ENCODE measurements at regions not wholly inside any gene's neighbourhood (a gene's known extent, or its start where the extent isn't known, plus 50 kb on each side); places are given as distances from the start of the nearest gene placed in this dataset.
"Not testable (repeated sequence)": the region's sequence is repeated elsewhere in the genome, so short reads cannot be mapped to it uniquely, and the experiment has no call there.

DNA sequence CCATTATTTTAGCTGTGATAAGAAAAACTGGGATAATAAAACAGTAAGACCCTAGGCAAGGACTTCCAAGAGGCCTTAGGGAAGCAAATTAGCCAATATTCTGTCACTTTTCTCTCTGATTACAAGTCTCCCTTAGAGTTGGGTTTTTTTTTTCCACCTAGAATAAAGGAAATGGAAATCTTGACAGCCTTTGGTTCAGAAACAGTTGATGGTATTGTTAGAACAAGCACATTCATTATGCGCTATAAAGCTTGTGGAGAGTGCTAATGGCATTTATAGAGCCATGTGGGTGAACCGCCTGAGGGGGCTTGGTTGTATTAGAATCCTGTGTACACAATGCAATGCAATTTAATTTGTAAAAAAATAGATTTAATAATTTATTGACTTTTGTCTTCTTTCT, 88.9 kb upstream of the OGFRL1 start:
- no peak for DNase-seq (ENCODE audit: low spot score)

DNA sequence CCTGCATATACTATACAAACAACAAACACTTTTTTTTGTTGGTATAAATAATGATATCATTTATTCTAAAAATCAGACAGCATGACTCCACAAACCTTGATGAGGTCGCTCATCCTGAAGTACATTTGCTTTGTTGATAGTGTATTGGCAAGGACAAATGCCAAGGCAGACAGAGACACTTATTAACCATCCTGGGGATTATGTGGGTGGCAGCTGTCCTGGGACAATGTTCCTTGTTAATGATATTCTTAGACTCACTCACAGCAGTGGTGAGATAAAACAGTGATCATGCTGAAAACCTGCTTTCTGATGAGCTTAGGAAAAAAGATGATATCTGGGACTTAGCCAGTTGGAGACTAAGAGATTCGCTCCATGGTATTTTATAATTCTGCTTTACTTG, 85.4 kb upstream of the OGFRL1 start:
- peak; percentile 33 for DNase-seq (ENCODE audit: low spot score)

DNA sequence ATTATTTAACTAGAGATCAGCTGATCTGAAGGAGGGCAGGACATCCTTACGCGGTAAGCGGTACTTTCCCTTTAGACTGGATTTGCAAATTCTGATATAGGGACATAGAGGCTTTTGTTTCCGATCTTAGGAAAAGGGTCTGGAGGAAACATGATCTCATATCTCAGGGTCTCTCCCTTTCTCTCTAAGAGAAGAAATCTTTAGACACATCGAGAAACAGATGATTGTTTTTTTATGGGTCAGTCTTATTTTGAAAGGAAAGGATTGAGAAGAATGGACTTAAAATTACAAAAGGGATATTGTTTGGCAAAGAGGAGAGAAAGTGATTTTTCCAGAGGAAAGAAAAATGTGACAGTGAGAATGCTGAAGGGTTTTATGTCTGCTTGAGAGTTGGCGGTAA, 83.9 kb upstream of the OGFRL1 start:
- no peak for DNase-seq (ENCODE audit: low spot score)

DNA sequence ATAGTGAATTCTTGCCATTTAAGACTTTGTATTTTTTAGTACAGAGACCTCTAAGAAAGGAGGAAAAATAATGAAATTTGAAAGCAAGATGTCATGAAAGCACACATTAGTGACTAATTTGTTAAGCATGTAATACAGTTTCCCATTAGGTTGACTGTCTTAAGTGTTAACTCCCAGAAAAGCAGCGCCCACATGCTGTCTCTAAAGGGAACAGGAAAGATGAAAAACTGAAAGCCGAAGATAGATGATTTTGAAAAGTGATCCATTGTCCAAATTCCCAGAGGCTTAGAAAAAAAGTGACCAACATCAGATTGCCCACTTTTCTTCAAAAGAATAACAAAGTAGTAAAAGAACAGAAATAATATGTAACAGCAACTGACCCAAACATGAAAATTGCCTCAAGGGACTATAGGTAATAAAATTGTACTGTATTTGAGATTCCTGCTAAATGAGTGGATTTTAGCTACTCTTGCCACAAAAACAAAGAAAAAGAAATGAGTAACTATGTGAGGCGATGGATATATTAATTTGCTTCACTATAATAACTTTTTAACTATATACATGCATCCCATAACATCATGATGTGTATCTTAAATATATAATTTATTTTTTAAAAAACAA, 83.2 kb upstream of the OGFRL1 start:
- DNase-seq (ENCODE audit: low spot score) = no peak

DNA sequence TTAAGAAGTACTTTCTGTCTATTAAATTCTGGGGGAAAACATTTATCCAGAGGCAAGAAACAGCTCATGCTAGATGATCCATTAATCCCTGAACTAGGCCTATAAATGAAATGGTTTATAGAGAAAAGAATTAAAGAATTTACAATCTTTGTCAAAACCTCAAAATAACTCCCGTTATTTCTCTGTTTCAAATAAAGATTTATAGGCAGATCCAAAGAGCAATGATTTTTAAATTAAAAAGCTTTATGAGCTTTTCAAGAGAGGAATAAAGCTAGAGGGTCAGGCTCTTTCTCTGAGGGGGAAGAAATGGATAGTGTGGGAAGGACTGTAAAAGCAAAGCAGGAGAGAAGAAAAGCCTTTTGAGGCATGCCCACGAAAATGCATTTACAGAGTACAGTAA, 82.5 kb upstream of the OGFRL1 start:
- no peak for DNase-seq (ENCODE audit: low spot score)

DNA sequence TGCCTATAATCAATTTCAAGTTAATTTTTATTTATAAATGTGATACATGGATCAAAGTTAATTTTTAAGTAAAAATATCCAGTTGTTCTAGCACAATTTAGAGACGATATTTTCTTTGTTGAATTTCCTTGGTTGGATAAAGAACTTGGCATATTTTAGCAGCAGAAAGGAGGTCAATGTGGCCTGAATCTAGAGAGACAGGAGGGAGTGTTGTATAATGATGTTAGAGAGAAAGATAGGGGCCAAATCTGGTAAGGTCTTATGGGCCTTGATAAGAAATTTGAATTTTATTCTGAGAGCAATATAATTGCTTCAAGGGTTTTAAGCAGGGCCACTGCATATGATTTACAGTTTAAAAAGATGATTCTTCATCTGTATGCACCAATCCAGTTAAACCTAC, 79.4 kb upstream of the OGFRL1 start:
- peak; percentile 92 for DNase-seq (ENCODE audit: low spot score)

DNA sequence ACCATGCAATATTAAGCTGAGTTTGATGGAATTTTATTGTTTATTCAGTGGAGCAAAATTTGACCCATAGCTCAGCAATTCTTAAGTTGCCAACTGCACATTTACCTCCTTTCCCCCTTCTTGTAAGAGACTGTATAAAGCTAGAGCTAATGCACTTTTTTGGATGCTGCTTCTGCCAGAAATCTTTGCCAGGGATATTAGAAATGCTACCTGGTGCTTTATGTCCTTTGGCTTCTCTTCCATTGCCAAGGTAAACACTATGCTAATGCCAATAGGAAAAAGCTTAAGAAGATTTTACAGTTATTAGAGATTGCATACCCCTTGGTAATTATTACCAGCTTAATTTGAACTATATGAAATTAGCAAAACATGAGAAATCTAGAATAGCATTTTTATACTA, 79.0 kb upstream of the OGFRL1 start:
- DNase-seq (ENCODE audit: low spot score) = peak; percentile 89

DNA sequence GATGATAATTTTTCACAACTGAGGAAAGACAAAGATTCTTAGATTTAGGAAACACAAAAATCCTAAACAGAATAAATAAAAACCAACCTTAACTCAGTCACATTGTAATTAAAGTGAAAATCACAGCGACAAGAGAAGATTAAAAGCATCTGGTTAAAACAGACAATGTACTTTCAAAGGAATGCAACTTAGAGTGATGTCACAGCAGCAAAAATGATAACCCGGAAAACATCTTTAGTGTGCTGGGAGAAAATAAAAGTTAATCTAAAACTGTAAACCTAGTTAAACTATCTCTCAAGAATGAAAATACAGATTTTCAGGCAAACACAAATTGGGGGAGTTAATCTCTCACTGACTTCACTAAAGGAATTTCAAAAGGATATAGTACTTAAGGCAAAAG, 76.8 kb upstream of the OGFRL1 start:
- DNase-seq (ENCODE audit: low spot score) = no peak

DNA sequence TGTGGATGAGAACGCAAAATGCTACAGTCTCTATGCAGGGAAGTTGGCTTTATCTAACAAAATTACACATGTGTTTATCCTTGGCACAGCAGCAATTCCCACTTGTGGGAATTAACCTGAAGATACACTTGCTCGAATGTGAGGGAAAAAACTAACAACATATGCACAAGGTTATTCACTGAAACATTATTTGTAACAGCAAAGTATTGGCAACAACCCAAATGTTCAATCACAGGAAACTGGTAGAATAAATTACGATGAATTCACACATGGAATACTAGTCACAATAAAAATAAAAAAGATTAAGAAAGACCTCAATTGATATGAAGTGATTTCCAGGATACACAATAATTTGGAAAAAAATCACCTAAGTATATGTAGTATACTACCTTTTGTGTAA, 68.1 kb upstream of the OGFRL1 start:
- no peak for DNase-seq (ENCODE audit: low spot score)

DNA sequence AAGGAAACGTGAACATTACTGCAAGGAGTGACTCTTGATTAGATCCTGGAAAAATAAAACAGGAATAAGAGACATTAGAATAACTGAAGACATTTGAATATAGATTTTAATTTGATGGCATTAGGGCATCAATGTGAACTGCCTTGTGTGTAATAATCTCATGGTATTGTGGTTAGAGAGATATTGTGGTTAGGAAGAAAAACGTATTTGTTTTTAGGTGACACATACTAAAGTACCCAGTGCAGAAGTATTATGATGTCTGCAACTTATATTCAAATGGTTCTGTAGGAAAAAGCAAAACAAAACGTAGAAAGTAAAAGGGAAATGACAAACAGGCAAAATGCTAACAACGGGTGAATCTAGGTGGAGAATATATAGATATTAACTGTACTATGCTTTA, 65.9 kb upstream of the OGFRL1 start:
- DNase-seq (ENCODE audit: low spot score) = no peak

DNA sequence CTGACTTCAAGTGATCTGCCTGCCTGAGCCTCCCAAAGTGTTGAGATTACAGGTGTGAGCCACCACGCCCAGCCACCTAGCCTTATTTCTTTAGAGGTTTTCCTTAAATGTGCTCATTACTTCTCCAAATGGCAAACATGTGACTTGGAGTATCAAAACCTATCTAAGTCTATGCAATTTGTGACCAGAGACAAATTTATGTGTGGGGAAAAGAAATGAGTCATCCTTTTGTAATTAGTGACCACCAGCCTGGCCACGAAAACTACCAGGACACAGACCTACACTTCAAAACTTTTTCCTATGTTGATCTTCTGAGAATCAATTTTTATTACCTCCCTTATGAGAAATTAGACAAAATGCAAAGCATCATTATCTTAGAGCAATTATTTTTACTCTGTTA, 64.6 kb upstream of the OGFRL1 start:
- no peak for DNase-seq (ENCODE audit: low spot score)

DNA sequence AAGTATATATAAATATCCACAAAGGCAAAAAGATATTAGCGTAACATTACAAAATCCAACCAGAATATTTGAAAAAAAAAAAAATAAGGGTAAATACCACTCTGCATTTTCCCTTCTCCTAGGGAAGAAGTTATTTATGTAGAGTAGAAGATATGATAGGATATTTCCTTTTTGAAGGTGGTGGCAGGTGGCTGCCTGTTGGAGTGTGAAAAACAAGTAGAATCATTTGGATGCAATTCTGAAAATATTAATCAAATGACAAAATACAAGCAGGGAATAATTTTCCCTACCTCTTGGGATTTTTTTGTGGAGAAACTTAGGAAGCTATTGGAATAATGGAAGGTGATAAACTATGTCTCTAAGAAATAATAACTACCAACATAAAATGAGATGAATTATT, 62.5 kb upstream of the OGFRL1 start:
- DNase-seq (ENCODE audit: low spot score) = peak; percentile 91

DNA sequence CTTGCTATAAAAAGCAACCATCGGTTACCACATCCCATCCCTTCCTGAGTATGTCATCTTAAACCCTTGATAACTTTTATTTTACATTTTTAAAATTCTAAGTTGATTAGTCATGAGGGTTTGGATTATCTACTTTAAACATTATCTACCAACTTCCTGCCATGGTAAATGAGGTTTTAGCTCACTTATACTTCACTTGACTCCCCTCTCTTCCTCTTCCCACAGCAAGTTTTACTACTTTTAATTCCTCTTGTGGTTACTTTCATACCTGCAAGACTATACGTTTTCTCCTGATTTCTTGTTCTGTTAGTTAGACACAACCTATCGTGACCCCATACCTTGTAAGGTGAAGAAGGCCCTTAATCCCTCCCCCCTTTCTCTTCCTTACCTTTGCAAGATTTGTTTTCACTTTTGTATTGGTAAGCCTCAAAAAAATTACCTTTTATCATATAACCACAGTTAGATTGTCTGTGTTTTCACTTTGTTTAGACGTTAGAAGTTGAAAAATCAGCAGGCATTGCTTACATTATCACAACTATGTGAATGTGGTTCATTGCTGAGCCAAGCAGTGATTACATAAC, 60.1 kb upstream of the OGFRL1 start:
- no peak for DNase-seq (ENCODE audit: low spot score)

DNA sequence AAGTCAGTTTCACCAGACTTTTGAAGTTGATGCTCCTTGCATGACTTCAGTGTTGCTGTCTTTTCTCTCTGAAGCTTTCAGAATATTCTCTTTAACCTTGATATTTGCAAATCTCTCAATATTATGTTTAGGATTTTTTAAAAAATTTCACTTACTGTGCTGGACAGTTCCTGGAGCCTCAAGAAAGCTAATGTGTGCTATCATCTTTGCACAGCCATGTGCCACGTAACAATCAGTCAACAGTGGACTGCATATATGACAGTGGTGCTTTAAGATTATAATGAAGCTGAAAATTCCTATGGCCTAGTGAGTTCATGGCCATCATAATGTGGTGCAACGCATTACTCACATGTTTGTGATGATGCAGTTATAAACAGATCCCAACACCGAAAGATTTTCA, 59.1 kb upstream of the OGFRL1 start:
- no peak for DNase-seq (ENCODE audit: low spot score)

DNA sequence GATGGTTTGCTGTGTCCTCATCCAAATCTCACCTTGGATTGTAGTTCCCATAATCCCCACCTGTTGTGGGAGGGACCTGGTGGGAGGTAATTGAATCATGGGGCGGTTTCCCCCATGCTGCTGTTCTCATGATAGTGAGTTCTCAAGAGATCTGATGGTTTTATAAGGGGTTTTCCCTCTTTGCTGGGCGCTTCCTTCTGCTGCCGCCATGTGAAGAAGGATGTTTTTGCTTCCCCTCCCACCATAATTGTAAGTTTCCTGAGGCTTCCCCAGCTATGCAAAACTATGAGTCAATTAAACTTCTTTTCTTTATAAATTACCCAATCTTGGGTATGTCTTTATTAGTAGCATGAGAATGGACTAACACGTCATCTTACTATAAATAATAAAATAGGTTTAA, 55.7 kb upstream of the OGFRL1 start:
- DNase-seq (ENCODE audit: low spot score) = not testable (repeated sequence)

DNA sequence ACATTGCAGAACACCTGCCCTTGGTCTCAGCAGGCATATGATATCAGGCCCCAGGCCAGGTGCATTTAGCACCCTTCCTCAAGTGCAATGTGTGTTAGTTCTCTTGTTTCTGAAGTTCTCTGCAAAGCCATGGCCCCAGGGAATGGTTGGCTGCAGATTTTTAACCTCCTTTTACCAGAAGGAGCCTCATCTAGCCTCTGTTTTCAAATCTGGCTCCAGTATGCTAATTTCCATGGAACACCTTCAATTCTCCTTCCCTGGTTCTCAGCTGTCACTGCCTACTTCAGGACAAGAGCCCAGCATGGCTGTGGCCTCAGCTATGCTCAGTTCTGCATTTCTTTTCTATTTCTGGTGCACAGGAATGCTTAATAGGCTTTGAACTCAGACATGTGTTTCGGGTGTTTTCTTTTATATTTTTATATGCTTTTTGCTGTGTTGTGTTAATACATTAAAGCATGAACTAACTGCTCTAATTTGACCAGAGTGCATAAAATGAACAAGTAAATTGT, 51.6 kb upstream of the OGFRL1 start:
- DNase-seq (ENCODE audit: low spot score) = peak; percentile 68

DNA sequence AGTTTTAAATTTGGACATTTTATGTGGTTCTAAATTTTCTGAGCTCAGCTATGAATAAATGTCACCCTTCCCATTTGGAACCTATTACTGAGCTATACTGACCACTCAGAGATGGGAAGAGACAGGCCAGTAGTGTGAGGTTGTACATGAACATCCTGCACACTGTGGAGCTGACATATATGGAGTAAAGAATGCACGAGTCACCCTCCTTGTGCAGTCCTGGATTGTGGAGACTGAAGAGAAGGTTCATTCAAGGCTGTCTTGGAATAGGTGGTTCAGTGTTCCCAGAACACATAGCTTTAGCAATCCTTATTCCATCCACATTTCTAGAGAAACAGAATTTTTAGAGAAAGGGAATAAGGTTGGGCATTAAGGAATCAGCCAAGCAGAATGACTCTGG, 50.3 kb upstream of the OGFRL1 start:
- DNase-seq (ENCODE audit: low spot score) = no peak

All from cerebellar cortex (tissue), 1 donor.